Neuronal stem cell (in vitro differentiated cells): ENCODE measurements at regions not wholly inside any gene's neighbourhood (a gene's known extent, or its start where the extent isn't known, plus 50 kb on each side); places are given as distances from the start of the nearest gene placed in this dataset.
A peak's percentile ranks its signal among the peaks of the same experiment; 100 is the strongest.

Experiments
- DNase-seq: peaks from one replicate; pipeline ENCODE4 v3.0.0-alpha.2; 2013; ENCODE audit warnings: low spot score
- H2AFZ ChIP-seq: one replicate; pipeline ENCODE4 v1.6.1; 2013; ENCODE audit warnings: mild to moderate bottlenecking, low read length, inconsistent platforms
- H2AK5ac ChIP-seq: 2 replicates; pipeline ENCODE4 v1.6.1; 2013; ENCODE audit warnings: low read depth, mild to moderate bottlenecking, inconsistent platforms, low read length, moderate library complexity, mixed read lengths
- H2BK120ac ChIP-seq: 2 replicates; pipeline ENCODE4 v1.6.1; 2013; ENCODE audit warnings: low read depth, mild to moderate bottlenecking, inconsistent platforms, low read length, moderate library complexity, mixed read lengths
- H2BK12ac ChIP-seq: one replicate; pipeline ENCODE4 v1.6.1; 2013; ENCODE audit warnings: low read length, inconsistent platforms
- H2BK15ac ChIP-seq: 2 replicates; pipeline ENCODE4 v1.6.1; 2013; ENCODE audit warnings: mild to moderate bottlenecking, low read length, inconsistent platforms, mixed read lengths
- H2BK5ac ChIP-seq: one replicate; pipeline ENCODE4 v1.6.1; 2013; ENCODE audit warnings: inconsistent platforms, mild to moderate bottlenecking, low read length, moderate library complexity
- H3K14ac ChIP-seq: one replicate; pipeline ENCODE4 v1.6.1; 2013; ENCODE audit warnings: low read length, inconsistent platforms
- H3K18ac ChIP-seq: 2 replicates; pipeline ENCODE4 v1.6.1; 2013; ENCODE audit warnings: low read length, inconsistent platforms
- H3K23ac ChIP-seq: 2 replicates; pipeline ENCODE4 v1.6.1; 2013; ENCODE audit warnings: low read depth, mild to moderate bottlenecking, mixed read lengths, low read length, inconsistent platforms; ENCODE audit not compliant: poor library complexity
- H3K27ac ChIP-seq: replicated peaks from 3 replicates; pipeline ENCODE4 v1.5.1; 2013; ENCODE audit warnings: low read length, inconsistent platforms
- H3K27me3 ChIP-seq, 3 experiments: 2 replicates each; pipeline ENCODE4 v1.6.1; 2013; ENCODE audit warnings: low read length in 3 of 3, mild to moderate bottlenecking in 2 of 3, inconsistent platforms in 1 of 3, low read depth in 1 of 3, mixed read lengths in 1 of 3, moderate library complexity in 1 of 3; ENCODE audit not compliant: control insufficient read depth in 3 of 3, insufficient read depth in 3 of 3
- H3K36me3 ChIP-seq, 2 donors: replicated peaks in 1 of 2; 2 replicates each; pipeline ENCODE4 v1.6.1; 2013; ENCODE audit warnings: low read length in 2 of 2; ENCODE audit not compliant: control insufficient read depth in 2 of 2, insufficient read depth in 2 of 2
- H3K4ac ChIP-seq: 2 replicates; pipeline ENCODE4 v1.6.1; 2013; ENCODE audit warnings: inconsistent platforms, mild to moderate bottlenecking, low read length, moderate library complexity
- H3K4me1 ChIP-seq, 2 donors: 1 replicate in 1 of 2; 2 replicates in 1 of 2; pipeline ENCODE4 v1.6.1; 2013; ENCODE audit warnings: low read length in 2 of 2, low read depth in 1 of 2; ENCODE audit not compliant: control insufficient read depth in 2 of 2, insufficient read depth in 1 of 2
- H3K4me2 ChIP-seq: one replicate; pipeline ENCODE4 v1.6.1; 2013; ENCODE audit warnings: mild to moderate bottlenecking, low read length, inconsistent platforms; ENCODE audit not compliant: insufficient read depth, poor library complexity, severe bottlenecking
- H3K4me3 ChIP-seq, 2 donors: 2 replicates each; pipeline ENCODE4 v1.5.1; 2013; ENCODE audit warnings: low read length in 2 of 2, mild to moderate bottlenecking in 2 of 2, inconsistent platforms in 1 of 2, moderate library complexity in 1 of 2
- H3K79me1 ChIP-seq: one replicate; pipeline ENCODE4 v1.6.1; 2013; ENCODE audit warnings: low read depth, mild to moderate bottlenecking, inconsistent platforms, low read length, moderate library complexity
- H3K9ac ChIP-seq: one replicate; pipeline ENCODE4 v1.6.1; 2013; ENCODE audit warnings: mild to moderate bottlenecking, low read depth, low read length, inconsistent platforms; ENCODE audit not compliant: poor library complexity
- H3K9me3 ChIP-seq, 2 donors: replicated peaks in 1 of 2; 2 replicates each; pipeline versions ENCODE3 to v1.6.1; 2013; ENCODE audit warnings: low read length in 2 of 2, mild to moderate bottlenecking in 2 of 2, inconsistent platforms in 1 of 2, low read depth in 1 of 2, mixed read lengths in 1 of 2, moderate library complexity in 1 of 2; ENCODE audit not compliant: control insufficient read depth in 2 of 2, insufficient read depth in 1 of 2
- H4K8ac ChIP-seq: one replicate; pipeline ENCODE4 v1.6.1; 2013; ENCODE audit warnings: low read depth, mild to moderate bottlenecking, inconsistent platforms, low read length, moderate library complexity
- H4K91ac ChIP-seq: one replicate; pipeline ENCODE4 v1.6.1; 2013; ENCODE audit warnings: low read length, low read depth, mild to moderate bottlenecking, inconsistent platforms; ENCODE audit not compliant: poor library complexity
- WGBS, 2 donors: extraction: QIAGEN DNeasy Blood & Tissue Kit; methylation state at CpG; one replicate each; pipeline ENCODE4 v1.1.7; 2013; ENCODE audit warnings: missing lambda C conversion rate in 2 of 2, mixed read lengths in 1 of 2; ENCODE audit not compliant: insufficient read length in 2 of 2, insufficient replicate concordance in 1 of 2; ENCODE audit errors: extremely low coverage in 2 of 2; 5-methylcytosine and 5-hydroxymethylcytosine counted together

GRCh38 chr13:84455143-84455905 is 573.0 kb upstream of the SLITRK1 start:
- no peak overlapping the region for H3K27ac ChIP-seq
- H2BK12ac ChIP-seq = peak overlapping the region; percentile 58
- DNase-seq = no peak
- H2AK5ac ChIP-seq = no peak overlapping the region
- H3K18ac ChIP-seq = no peak overlapping the region
- no peak overlapping the region for H4K91ac ChIP-seq
- H2BK15ac ChIP-seq = no peak overlapping the region
- WGBS, 2 donors = no CpG with 5 or more reads among the region's 7 CpGs
- no peaks in the 10 kb centered on the region for H3K79me1 ChIP-seq
- H3K4me2 ChIP-seq = no peak overlapping the region
- no peak overlapping the region for H2BK5ac ChIP-seq
- H2AFZ ChIP-seq = no peak overlapping the region
- no peak overlapping the region for H3K14ac ChIP-seq
- no peak overlapping the region for H3K4ac ChIP-seq
- no peaks in the 10 kb centered on the region for H3K36me3 ChIP-seq
- H3K23ac ChIP-seq = no peak overlapping the region
- no peak overlapping the region for H3K4me3 ChIP-seq
- no peak overlapping the region for H3K9ac ChIP-seq
- peaks cover 0 to 1% of the 10 kb centered on the region in 2 donors for H3K9me3 ChIP-seq
- no peak overlapping the region for H2BK120ac ChIP-seq
- H3K27me3 ChIP-seq = no peaks in the 10 kb centered on the region
- H3K4me1 ChIP-seq = no peaks in the 10 kb centered on the region
- H4K8ac ChIP-seq = no peak overlapping the region

GRCh38 chr13:84447640-84447978 is 565.3 kb upstream of the SLITRK1 start:
- H3K18ac ChIP-seq = no peak overlapping the region
- H3K23ac ChIP-seq = no peak overlapping the region
- H2BK120ac ChIP-seq = no peak overlapping the region
- no peak overlapping the region for H4K8ac ChIP-seq
- H3K9me3 ChIP-seq = no peaks in the 10 kb centered on the region
- peak overlapping the region in 1 of 2 donors; percentile 60 for H3K4me3 ChIP-seq
- no peaks in the 10 kb centered on the region for H3K27me3 ChIP-seq
- H3K14ac ChIP-seq = no peak overlapping the region
- H3K4me1 ChIP-seq = peaks cover 0 to 2% of the 10 kb centered on the region in 2 donors
- no peak overlapping the region for H2BK15ac ChIP-seq
- H2AFZ ChIP-seq = no peak overlapping the region
- no peaks in the 10 kb centered on the region for H3K36me3 ChIP-seq
- H3K4me2 ChIP-seq = no peak overlapping the region
- H3K4ac ChIP-seq = no peak overlapping the region
- H3K27ac ChIP-seq = no peak overlapping the region
- H2BK5ac ChIP-seq = no peak overlapping the region
- H2BK12ac ChIP-seq = no peak overlapping the region
- no peak for DNase-seq
- H3K9ac ChIP-seq = no peak overlapping the region
- no CpG with 5 or more reads among the region's 4 CpGs for WGBS, 2 donors
- H2AK5ac ChIP-seq = no peak overlapping the region
- H3K79me1 ChIP-seq = no peaks in the 10 kb centered on the region
- no peak overlapping the region for H4K91ac ChIP-seq

GRCh38 chr13:84446972-84447639 is 564.8 kb upstream of the SLITRK1 start:
- no peak overlapping the region for H3K9ac ChIP-seq
- no peak overlapping the region for H2BK120ac ChIP-seq
- no peak overlapping the region for H2AK5ac ChIP-seq
- no CpG with 5 or more reads among the region's 9 CpGs for WGBS, 2 donors
- H2BK15ac ChIP-seq = no peak overlapping the region
- no peak overlapping the region for H2BK5ac ChIP-seq
- H4K91ac ChIP-seq = no peak overlapping the region
- no peak overlapping the region for H3K4me2 ChIP-seq
- H3K27ac ChIP-seq = no peak overlapping the region
- H2BK12ac ChIP-seq = no peak overlapping the region
- H2AFZ ChIP-seq = no peak overlapping the region
- H3K79me1 ChIP-seq = no peaks in the 10 kb centered on the region
- H3K36me3 ChIP-seq = no peaks in the 10 kb centered on the region
- no peak for DNase-seq
- H3K27me3 ChIP-seq = no peaks in the 10 kb centered on the region
- no peak overlapping the region for H3K4ac ChIP-seq
- peaks cover 0 to 2% of the 10 kb centered on the region in 2 donors for H3K4me1 ChIP-seq
- no peak overlapping the region for H4K8ac ChIP-seq
- H3K4me3 ChIP-seq = peak overlapping the region in 1 of 2 donors; percentile 60
- H3K18ac ChIP-seq = no peak overlapping the region
- no peak overlapping the region for H3K23ac ChIP-seq
- H3K9me3 ChIP-seq = no peaks in the 10 kb centered on the region
- no peak overlapping the region for H3K14ac ChIP-seq

- Histone ChIP-seq H4K91ac (no peak overlapping the region), H3K9ac (no peak overlapping the region), H3K9me3 (no peaks in the 10 kb centered on the region), H3K36me3 (no peaks in the 10 kb centered on the region), H3K14ac (no peak overlapping the region), H4K8ac (no peak overlapping the region), H2BK12ac (no peak overlapping the region), H3K4me1 (peaks cover 0 to 2% of the 10 kb centered on the region in 2 donors), H2BK120ac (no peak overlapping the region), H2AK5ac (no peak overlapping the region), H3K23ac (no peak overlapping the region), H3K4me3 (no peak overlapping the region), H2BK15ac (no peak overlapping the region), H3K4me2 (no peak overlapping the region), H3K27me3 (no peaks in the 10 kb centered on the region), H3K27ac (no peak overlapping the region), H2AFZ (no peak overlapping the region), H3K4ac (no peak overlapping the region), H3K18ac (no peak overlapping the region), H2BK5ac (no peak overlapping the region), H3K79me1 (no peaks in the 10 kb centered on the region)
- DNase-seq = no peak
- WGBS, 2 donors = no CpG with 5 or more reads among the region's 5 CpGs
Measured at GRCh38 chr13:84445776-84446175, 563.5 kb upstream of the SLITRK1 start.
